Coronary artery (tissue), 2 donors: ENCODE measurements at regions not wholly inside any gene's neighbourhood (a gene's known extent, or its start where the extent isn't known, plus 50 kb on each side); places are given as distances from the start of the nearest gene placed in this dataset.
"Not testable (repeated sequence)": the region's sequence is repeated elsewhere in the genome, so short reads cannot be mapped to it uniquely, and the experiment has no call there.

Experiments used
- DNase-seq: peaks from one replicate; pipeline ENCODE4 v3.0.0-alpha.2; 2017; ENCODE audit warnings: low spot score
- H3K27ac ChIP-seq, 2 donors: fragments of 200-600 bp; sonication (generic); one replicate each; pipeline ENCODE4 v1.5.1; 2016 to 2019
- H3K4me3 ChIP-seq: fragments of 200-600 bp; sonication (generic); 2 replicates; pipeline ENCODE4 v1.5.1; 2016; ENCODE audit warnings: mild to moderate bottlenecking, moderate library complexity
- CTCF ChIP-seq: fragments of 200-600 bp; sonication (generic); IDR thresholded peaks from one replicate; pipeline ENCODE4 v1.5.1; 2019; ENCODE audit warnings: antibody characterized with exemption

- no peak for DNase-seq
- H3K4me3 ChIP-seq = no peak overlapping the region
- H3K27ac ChIP-seq = no peak overlapping the region
- TF ChIP-seq CTCF = no peak
Observed at GRCh38 chr1:87980494-87980893, 651.8 kb downstream of the LMO4 start.

- DNase-seq = no peak
- Histone ChIP-seq H3K27ac (no peak overlapping the region), H3K4me3 (no peak overlapping the region)
- no peak for TF ChIP-seq CTCF
Observed at GRCh38 chr1:87981386-87981785, 652.7 kb downstream of the LMO4 start.

- TF ChIP-seq CTCF = no peak
- DNase-seq = no peak
- Histone ChIP-seq H3K4me3 (no peak overlapping the region), H3K27ac (no peak overlapping the region)
Observed at GRCh38 chr1:87981810-87982209, 653.1 kb downstream of the LMO4 start.

GRCh38 chr1:87983841-87984240, 655.2 kb downstream of the LMO4 start:
- TF ChIP-seq CTCF = no peak
- Histone ChIP-seq H3K27ac (no peak overlapping the region), H3K4me3 (no peak overlapping the region)
- no peak for DNase-seq

GRCh38 chr1:87985071-87985470, 656.4 kb downstream of the LMO4 start:
- TF ChIP-seq CTCF = no peak
- H3K4me3 ChIP-seq = no peak overlapping the region
- DNase-seq = no peak
- H3K27ac ChIP-seq = no peak overlapping the region

- no peak overlapping the region for H3K4me3 ChIP-seq
- H3K27ac ChIP-seq = no peak overlapping the region
- TF ChIP-seq CTCF = no peak
- DNase-seq = no peak
Observed at GRCh38 chr1:87986130-87986866, 657.6 kb downstream of the LMO4 start.

- Histone ChIP-seq H3K4me3 (no peak overlapping the region), H3K27ac (no peak overlapping the region)
- no peak for TF ChIP-seq CTCF
- no peak for DNase-seq
Observed at GRCh38 chr1:87989346-87989745, 660.7 kb downstream of the LMO4 start.

- DNase-seq, H3K4me3 ChIP-seq, H3K27ac ChIP-seq: not testable (repeated sequence)
Observed at GRCh38 chr1:87992536-87992935, 663.9 kb downstream of the LMO4 start.
